Activated CD8-positive, alpha-beta T cell treated with anti-CD3 and anti-CD28 coated beads for 36 hours (primary cell): ENCODE measurements at regions not wholly inside any gene's neighbourhood (a gene's known extent, or its start where the extent isn't known, plus 50 kb on each side); places are given as distances from the start of the nearest gene placed in this dataset.

ENCODE experiments used
- ATAC-seq: fragments of 200-7000 bp; cut with Tn5 transposase; one replicate; pipeline ENCODE4 v1.10.0; 2021; ENCODE audit warnings: mild to moderate bottlenecking, moderate library complexity
- CTCF ChIA-PET: fragments of 350-600 bp; sonication (Branson Sonifier 250); formaldehyde crosslinking; loops from one replicate; lab custom pipeline; 2021; ENCODE audit warnings: antibody characterized with exemption; lab: Charles Lee
- POLR2A ChIA-PET: fragments of 350-600 bp; sonication (Branson Sonifier 250); formaldehyde crosslinking; loops from one replicate; lab custom pipeline; 2021; ENCODE audit warnings: antibody characterized with exemption; lab: Charles Lee
- DNase-seq: peaks from one replicate; pipeline ENCODE4 v3.0.0-alpha.2; 2020
- H3K27ac Mint-ChIP-seq: one replicate; pipeline ENCODE4 v1.8.0; 2021; ENCODE audit warnings: mild to moderate bottlenecking, mixed read lengths
- H3K27me3 Mint-ChIP-seq: one replicate; pipeline ENCODE4 v1.8.0; 2021; ENCODE audit warnings: mixed read lengths
- H3K36me3 Mint-ChIP-seq: one replicate; pipeline ENCODE4 v1.8.0; 2021; ENCODE audit warnings: low read depth, mixed read lengths
- H3K4me1 Mint-ChIP-seq: one replicate; pipeline ENCODE4 v1.8.0; 2021; ENCODE audit warnings: low read depth, mixed read lengths
- H3K4me3 Mint-ChIP-seq: one replicate; pipeline ENCODE4 v1.8.0; 2021; ENCODE audit warnings: mild to moderate bottlenecking, moderate library complexity, mixed read lengths
- H3K9me3 Mint-ChIP-seq: one replicate; pipeline ENCODE4 v1.8.0; 2021; ENCODE audit warnings: mixed read lengths
- CTCF ChIP-seq: fragments of 200-600 bp; IDR thresholded peaks from one replicate; pipeline ENCODE4 v1.8.0; 2022; ENCODE audit warnings: antibody characterized with exemption, mild to moderate bottlenecking
- intact Hi-C: fragments of 100-400 bp; cut with micrococcal nuclease; formaldehyde crosslinking; loops from one replicate; pipeline ENCODE4 v1.10.0; 2022

DNA sequence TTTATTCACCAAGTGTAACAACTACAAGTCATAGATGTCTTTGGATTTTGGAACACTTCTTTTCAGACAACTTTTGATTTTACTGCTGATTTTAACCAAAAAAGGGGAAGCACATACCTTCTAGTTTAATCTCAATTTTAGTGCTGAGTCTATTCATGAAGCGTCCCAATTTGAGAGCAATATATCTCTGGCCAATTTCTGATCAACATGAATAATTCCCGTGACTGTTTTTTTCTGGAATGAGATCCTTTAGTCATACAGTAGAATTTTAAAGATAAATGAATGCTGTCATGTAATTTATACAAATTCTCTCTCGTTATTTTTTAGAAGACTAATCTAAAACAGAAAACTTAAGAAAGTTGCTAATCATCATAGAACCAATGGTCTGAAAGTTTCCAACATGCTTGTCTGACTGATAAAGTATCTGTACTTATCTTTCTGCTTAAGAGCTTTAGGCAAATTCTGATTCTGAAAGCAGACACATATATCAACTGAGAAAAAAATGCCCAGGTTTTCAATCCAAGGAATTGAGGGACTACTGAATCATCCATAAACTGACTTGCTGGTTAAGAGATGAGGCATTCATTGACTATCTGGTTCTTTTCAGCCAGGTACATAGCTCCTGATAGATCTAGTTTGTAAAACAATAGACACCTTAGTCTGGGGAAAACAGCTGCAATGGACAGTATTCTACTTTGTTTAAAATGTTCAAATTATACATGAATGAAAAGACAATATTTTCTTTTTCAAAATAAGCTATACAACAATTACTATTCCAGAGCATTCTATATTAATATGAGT lies 657.5 kb downstream of the RFPL4B start:
- no peak overlapping the region for H3K27ac Mint-ChIP-seq
- CTCF ChIA-PET = no interaction called here
- ATAC-seq = no peak
- H3K4me1 Mint-ChIP-seq = no peaks in the 10 kb centered on the region
- DNase-seq = no peak
- POLR2A ChIA-PET = no interaction called here
- no peaks in the 10 kb centered on the region for H3K27me3 Mint-ChIP-seq
- no peaks in the 10 kb centered on the region for H3K36me3 Mint-ChIP-seq
- TF ChIP-seq CTCF = no peak
- H3K4me3 Mint-ChIP-seq = no peak overlapping the region
- intact Hi-C loops = no loop called here
- H3K9me3 Mint-ChIP-seq = no peaks in the 10 kb centered on the region

DNA sequence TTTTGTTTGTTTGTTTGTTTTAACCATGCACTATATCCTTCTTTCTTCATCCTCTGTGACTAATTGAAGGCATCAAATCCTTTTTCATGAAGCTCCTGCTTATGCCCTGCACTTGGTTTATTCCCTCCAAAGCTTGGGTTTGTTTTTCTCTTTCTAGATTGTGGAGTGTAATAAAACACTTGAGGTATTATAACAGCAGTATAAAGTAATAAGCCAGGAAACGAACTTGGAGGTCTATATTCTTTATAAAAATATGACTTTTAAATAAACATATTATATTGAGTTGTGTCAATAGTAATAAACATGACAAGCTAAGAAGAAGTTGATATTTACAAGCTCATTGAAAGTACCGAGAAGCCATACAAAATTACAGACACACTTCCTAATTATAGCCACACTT lies 659.4 kb downstream of the RFPL4B start:
- intact Hi-C loops = no loop called here
- ATAC-seq (no peak), DNase-seq (no peak)
- ChIA-PET CTCF (no interaction called here), POLR2A (no interaction called here)
- H3K4me1 Mint-ChIP-seq = no peaks in the 10 kb centered on the region
- H3K9me3 Mint-ChIP-seq = no peaks in the 10 kb centered on the region
- H3K36me3 Mint-ChIP-seq = no peaks in the 10 kb centered on the region
- no peak overlapping the region for H3K4me3 Mint-ChIP-seq
- H3K27me3 Mint-ChIP-seq = no peaks in the 10 kb centered on the region
- H3K27ac Mint-ChIP-seq = no peak overlapping the region
- no peak for TF ChIP-seq CTCF

- Mint-ChIP-seq H3K4me3 (no peak overlapping the region), H3K27me3 (no peaks in the 10 kb centered on the region), H3K4me1 (no peaks in the 10 kb centered on the region), H3K36me3 (no peaks in the 10 kb centered on the region), H3K27ac (no peak overlapping the region), H3K9me3 (no peaks in the 10 kb centered on the region)
- POLR2A ChIA-PET = no interaction called here
- no peak for ATAC-seq
- intact Hi-C loops = no loop called here
- DNase-seq = no peak
- TF ChIP-seq CTCF = no peak
- CTCF ChIA-PET = no interaction called here
Observed at GRCh38 chr6:113009682-113010081, 662.6 kb downstream of the RFPL4B start.

GRCh38 chr6:113010196-113010989 lies 663.3 kb downstream of the RFPL4B start:
- intact Hi-C loops = no loop called here
- no peaks in the 10 kb centered on the region for H3K27me3 Mint-ChIP-seq
- no peaks in the 10 kb centered on the region for H3K9me3 Mint-ChIP-seq
- no peaks in the 10 kb centered on the region for H3K36me3 Mint-ChIP-seq
- ATAC-seq = no peak
- H3K4me3 Mint-ChIP-seq = no peak overlapping the region
- H3K4me1 Mint-ChIP-seq = no peaks in the 10 kb centered on the region
- ChIA-PET POLR2A (no interaction called here), CTCF (no interaction called here)
- no peak overlapping the region for H3K27ac Mint-ChIP-seq
- no peak for TF ChIP-seq CTCF
- no peak for DNase-seq

GRCh38 chr6:113011389-113011788 lies 664.3 kb downstream of the RFPL4B start:
- DNase-seq = no peak
- TF ChIP-seq CTCF = no peak
- no peak for ATAC-seq
- ChIA-PET CTCF (no interaction called here), POLR2A (no interaction called here)
- H3K27me3 Mint-ChIP-seq = no peaks in the 10 kb centered on the region
- H3K4me3 Mint-ChIP-seq = no peak overlapping the region
- no peaks in the 10 kb centered on the region for H3K4me1 Mint-ChIP-seq
- H3K27ac Mint-ChIP-seq = no peak overlapping the region
- intact Hi-C loops = no loop called here
- H3K36me3 Mint-ChIP-seq = no peaks in the 10 kb centered on the region
- H3K9me3 Mint-ChIP-seq = no peaks in the 10 kb centered on the region
